Hypothalamus (tissue), 51 donors: ENCODE measurements at regions not wholly inside any gene's neighbourhood (a gene's known extent, or its start where the extent isn't known, plus 50 kb on each side); places are given as distances from the start of the nearest gene placed in this dataset.

ENCODE experiments used
- DNase-seq, 51 donors: peaks; one replicate each; lab custom pipeline; 2025; lab: John Stamatoyannopoulos, UW

DNA sequence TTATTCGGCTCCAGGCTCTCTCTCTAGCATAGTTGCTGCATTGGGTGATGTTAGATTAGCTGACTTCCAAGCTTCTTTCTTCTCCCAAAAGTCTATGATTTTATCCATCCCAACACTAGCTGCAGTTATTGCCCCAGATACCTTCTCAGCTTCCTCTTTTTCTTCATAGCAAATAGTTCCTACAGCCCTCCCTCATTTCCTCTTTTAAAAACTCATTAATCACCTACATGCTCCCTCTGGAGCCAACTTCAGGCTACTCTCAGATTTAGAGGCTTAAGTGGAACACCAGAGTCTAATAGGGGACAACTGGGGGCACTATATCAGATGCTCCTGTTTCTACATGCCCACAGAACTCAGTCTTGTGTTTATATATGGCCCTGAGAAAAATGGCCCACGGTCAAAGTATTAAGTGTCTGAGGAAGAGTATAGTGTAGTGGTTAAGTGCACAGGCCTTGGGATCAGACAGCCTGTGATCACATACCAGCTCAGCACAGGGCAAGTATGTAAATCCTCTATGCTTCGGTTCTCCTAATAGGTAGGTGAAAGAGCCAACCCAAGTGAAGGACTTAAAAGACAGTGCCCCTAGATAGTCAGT is 241.9 kb upstream of the SLC14A2 start:
- DNase-seq = no peak

DNA sequence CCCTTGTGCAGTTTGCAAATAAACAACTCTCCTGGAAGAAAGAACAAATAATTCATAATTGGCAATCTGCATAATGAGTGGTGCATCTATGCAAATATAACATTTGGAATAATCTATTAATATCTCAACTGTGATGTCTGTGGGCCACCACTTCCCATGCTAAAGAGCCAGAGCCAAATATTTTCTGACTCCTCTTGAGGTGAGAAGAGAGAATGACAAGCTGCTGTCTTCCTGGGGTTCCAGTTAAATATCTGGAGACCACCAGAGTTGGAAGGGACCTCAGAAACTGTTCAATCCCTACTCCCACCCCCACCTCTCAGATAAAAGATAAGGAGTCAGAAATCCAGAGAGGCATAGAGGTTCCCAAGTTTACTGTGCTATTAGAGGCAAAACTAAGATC is 241.0 kb upstream of the SLC14A2 start:
- no peak for DNase-seq

DNA sequence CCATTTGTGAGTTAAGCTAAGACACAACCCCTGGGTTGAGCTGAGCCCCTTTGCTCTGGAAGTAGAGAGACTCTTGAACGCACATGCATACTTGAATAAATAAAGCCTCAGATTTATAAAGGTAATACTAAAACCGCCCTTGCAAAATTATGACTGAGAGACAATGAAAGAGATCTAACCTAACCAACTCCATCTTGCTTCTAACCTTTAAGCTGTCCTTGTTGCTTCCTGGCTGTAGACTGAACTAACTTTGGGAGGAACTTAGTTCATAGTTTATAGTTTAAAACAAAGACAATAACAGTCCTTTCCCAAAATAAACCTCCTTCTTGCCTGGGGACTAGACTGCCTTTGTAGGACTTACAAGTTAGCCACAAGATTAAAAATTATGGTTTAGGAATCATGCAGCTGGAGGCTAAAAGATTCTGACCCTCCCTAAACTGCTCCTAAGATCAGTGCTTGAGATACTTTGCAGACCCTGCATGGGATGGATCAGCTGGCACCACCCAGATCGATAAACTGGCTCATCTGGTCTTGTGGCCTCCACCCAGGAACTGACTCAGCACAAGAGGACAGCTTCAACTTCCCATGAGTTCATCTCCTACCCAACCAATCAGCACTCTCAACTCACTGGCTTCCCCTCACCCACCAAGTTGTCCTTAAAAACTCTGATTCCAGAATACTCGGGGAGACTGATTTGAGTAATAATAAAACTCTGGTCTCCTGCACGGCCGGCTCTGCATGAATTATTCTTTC is 240.2 kb upstream of the SLC14A2 start:
- no peak for DNase-seq

DNA sequence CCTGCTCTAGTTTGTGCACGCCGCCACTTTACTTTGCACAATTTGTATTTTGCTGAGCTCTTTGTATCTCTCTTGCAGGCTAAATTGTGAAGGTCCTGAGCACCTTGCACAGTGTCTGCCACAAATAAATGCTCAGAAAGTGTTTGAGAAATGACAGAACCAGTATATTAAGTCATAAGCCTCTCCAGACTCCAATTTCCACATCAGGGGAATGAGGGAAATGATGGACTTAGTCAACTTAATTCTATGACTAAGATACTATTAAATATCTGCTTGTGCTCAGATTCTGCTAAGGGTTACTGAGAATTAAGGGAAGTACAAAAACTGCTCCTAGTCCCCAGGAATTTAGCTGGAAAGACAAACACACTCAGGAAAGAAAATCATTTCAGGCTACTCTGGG is 239.1 kb upstream of the SLC14A2 start:
- no peak for DNase-seq

DNA sequence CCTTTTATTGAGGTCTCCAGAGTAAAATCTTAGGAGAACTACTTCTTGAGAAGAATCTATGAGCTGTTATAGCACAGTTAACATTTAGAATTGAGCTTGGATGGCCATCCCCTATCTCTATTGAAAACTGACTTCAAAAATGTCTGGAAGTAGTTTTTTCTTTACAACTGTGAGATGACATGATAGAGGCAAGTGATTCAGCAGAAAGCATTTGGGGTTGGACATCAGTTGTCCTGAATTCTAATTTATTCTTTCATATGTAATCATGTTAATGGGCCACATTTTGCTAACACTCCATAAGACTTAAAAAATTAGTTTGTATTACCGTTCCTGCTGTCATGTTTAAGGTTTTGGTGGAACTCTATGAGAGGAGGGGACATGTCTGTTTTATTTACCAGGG is 237.0 kb upstream of the SLC14A2 start:
- DNase-seq = no peak

DNA sequence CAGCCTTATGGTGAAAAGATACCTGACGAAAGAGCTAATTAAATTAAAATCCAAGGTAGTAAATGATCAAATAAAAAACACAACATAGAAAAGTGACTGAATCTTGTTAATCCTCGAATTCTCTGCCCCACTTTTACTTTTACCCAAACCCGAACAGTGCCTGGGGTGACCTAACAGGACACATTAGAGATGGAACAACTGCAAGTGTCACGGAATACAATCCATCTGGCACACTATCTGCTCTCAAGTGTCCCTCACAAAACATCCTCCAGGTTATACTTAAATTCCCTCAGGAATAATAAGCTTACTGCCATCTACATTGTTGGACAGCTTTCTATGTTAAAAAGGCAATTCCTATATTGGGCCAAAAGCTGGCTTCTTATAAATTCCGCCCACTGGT is 236.3 kb upstream of the SLC14A2 start:
- no peak for DNase-seq

DNA sequence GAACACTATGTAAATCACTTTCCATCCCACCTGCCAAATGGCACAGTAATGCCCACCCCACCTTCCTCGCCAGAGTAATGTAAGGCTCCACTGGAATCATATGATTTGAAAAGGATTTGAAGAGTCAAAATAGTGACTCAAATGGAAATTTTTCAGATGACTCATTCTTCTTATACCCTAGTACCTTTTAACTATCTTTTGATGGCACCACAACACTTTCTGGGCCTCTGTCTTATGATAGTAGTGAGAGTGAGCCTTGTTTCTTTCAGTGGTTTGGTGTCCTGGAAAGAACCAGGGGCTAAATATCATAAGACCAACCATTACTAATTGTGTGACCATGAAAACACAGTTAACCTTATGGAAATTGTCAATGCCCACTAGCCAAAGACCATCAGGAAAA is 235.4 kb upstream of the SLC14A2 start:
- DNase-seq = no peak

DNA sequence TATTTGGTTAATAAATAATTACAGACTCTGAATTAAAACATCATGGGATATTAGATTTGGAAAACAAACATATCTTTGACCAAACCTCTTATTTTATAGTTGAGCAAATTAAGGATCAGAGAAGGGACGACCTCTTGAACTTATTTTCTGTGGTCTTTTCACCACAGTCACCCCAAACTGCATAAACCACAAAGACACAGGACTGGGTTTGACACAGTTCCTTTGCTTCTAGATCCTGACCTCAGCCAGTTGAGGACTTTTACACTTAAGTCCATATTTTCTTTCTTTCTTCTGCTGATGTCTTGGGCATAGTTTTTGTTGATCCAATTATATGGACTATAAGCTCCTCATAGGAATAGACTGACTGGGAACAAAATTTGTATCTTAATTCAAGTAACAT is 234.0 kb upstream of the SLC14A2 start:
- no peak for DNase-seq

DNA sequence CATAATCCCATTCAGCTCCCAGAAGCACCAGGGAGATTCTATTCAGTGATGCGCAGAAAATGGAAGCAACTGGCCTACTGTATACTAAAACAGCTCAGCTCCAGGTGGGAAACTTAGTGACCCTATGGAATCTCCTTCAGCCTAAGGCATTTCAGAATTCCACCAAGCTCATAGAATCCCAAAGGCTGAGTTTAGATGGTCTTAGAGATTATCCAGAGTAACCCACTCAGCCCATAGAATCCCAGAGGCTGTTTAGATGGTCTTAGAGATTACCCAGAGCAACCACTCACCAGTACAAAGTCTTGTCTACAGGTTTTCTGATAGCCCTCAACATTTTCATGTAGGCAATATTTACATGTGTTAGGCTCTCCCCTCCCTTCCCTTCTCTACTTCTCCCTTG is 232.0 kb upstream of the SLC14A2 start:
- no peak for DNase-seq

DNA sequence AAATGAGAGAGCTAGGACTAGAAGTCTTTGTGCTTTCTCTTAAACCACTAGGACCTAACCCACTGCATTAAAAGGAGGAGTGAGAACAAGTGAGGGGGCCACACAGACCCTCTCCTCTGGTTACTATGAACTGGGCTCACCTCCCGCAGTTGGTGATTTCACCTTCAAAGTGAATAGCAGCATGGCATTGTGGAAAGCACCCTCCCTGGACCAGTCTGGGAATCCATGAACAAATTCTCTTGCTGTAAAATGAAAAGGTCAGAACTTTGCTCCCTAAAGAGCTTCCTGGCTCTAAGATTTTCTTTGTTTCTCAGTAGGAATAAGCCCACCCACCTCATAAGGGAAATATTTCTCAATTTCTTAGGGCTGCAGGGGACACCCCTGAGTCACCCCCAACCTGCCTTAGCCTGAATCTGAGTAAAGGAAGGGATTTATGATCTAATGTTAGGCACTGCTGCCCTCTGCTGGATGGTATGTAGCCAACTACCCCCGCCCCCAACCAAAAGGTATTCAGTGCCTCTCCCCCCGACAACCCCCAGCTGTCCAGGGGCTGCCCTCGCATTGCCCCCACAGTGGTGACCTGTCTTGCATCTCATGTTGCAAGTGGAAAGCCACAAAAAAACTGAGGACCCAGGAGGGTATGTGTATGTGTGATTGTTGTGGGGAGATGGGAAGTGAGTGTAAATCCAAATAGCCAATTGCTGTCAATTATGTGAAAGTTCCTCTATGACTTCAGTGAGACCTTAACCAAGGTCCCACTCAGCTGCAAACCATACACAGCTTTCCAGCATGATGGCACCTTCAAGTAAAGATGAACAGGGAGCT is 230.9 kb upstream of the SLC14A2 start:
- peak in 33 of 51 donors; percentile 2 to 54 (median 21) for DNase-seq

DNA sequence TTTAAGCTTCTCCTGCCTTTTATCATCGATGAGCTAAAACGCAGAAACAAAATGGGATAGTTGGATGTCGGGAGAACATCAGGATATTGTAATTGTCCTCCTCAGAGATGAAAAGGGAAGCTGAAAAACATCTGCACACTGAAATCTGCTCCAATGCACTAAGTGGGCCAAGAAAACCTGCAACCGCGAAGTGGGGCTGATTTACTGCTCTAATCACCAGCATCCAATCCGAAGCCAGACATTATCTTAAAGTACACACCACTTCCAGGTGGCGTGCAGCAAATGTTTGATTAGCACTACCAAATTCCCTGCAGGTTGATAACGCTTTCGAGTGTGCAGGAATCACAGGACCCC is 230.3 kb upstream of the SLC14A2 start:
- no peak for DNase-seq

DNA sequence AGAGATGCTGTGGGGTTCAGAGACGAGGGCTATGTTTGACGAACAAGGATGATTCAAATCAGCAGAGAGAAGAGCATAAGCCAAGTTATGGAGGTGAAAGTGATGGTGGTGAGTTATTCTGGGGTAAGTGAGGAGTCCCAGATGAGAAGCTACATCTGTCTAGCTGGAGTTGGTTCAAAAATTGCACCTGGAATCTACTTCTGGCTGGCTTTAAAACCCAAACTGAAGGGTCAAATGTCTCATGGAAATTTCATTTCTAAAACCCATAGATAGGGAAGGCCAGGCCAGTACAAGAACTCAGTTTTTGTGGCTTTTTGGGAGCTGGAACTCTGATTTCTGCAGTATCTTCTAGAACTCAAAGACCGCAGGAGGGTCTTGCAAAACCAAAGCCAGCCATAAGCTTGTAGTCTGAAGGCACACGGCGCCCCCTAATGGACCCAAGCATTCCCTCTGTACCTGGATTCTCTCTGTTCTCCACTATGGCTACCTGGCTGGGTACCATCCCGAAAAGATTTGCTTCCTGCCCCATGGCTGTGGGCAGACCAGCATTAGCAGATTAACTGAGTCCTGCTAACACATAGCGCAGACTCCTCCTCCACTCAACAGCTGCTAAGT is 229.1 kb upstream of the SLC14A2 start:
- DNase-seq = peak in 6 of 51 donors; percentile 2 to 5 (median 2)

DNA sequence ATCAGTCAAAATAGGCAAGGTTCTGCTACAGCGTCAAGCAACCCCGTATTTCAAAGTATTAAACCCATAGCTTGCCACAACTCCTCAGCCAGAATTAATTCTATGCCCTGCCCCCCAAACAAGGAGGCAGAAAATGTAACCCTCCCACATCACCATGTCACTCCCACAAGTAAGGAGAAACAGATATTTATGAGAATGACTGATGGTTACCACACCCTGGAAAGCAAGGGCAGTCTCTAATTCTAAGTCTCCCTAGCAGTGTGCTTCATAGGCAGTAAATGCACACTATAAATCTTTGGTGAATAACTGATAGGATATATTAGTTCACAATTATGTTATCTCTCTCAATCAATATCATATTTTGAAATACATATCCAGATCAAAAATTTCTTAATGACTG is 228.0 kb upstream of the SLC14A2 start:
- DNase-seq = no peak

DNA sequence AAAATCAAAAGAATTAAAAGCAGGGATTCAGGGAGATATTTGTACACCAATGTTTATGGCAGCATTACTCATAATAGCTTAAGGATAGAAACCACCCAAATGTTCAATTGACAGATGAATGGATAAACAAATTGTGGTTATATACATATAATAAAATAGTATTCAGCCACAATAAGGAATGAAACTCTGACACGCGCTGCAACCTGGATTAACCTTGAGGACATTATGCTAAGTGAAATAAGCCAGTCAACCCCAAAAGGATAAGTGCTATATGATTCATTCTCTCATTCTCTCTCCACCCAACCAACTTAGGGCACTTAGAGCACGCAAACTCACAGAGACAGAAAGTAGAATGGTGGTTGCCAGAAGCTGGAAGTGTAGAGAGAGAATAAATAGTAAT is 216.8 kb upstream of the SLC14A2 start:
- no peak for DNase-seq

DNA sequence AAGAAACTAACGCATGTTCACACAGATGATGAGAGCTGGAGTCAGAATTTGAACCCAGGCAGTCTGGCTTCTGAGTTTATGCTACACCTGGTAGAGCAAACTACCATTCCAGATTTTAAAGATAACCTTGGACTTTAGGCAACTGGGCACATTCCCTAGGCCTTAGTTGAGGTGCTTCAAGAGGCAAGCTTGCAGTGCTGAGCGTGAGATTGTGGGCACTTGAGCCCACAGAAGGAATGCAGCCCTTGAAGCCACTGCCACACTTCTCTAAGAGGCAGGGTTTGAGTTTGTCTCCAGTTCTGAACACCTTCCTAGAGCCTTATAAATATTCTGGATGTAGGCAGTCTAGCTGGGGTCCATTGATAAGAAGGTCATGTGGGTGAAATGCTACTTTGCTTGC is 216.1 kb upstream of the SLC14A2 start:
- DNase-seq = no peak

DNA sequence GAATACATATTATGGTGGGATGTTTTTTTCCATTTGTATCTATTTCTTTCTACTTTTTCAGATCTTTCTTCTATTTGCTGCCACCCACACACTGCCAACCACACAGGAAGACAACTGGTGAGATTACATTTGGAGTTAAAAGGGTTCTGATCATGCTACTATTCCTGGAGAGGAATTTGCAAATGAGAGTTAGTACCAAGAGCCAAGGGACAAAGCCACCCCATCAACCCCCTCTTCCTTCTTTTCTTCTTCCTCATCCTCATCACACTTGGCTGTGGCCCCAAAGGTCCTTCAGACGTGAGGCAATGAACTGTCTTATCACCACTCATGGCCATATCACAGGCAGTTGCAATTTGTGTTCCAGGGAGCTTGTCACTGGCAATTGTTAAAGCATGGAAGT is 215.6 kb upstream of the SLC14A2 start:
- DNase-seq = no peak

DNA sequence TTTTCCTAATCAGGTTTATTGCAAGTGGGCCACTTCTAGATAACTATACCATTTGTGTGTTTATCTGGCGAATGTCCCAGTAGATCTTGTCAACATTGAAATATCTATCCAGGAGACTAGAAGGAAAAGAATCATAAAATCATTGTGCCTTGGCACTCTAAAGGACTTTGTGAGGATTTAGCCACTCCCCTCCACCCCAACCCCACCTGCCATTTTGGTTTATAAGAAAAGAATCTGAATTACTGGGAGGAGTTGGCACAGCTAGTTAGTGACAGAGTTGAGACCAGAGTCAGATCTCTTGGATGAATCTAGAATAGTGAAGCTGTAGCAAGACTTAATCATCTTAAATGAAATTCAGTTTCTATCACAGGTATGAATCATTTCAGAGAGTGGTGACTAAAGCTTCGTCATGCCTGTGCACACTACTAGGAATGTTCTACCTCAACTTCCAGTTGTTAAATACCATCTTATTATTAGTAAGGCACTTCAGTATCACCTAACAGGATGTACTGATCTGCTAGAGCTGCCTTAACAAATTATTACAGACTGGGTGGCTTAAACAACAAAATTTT is 212.7 kb upstream of the SLC14A2 start:
- peak in 1 of 51 donors; percentile 5 for DNase-seq

DNA sequence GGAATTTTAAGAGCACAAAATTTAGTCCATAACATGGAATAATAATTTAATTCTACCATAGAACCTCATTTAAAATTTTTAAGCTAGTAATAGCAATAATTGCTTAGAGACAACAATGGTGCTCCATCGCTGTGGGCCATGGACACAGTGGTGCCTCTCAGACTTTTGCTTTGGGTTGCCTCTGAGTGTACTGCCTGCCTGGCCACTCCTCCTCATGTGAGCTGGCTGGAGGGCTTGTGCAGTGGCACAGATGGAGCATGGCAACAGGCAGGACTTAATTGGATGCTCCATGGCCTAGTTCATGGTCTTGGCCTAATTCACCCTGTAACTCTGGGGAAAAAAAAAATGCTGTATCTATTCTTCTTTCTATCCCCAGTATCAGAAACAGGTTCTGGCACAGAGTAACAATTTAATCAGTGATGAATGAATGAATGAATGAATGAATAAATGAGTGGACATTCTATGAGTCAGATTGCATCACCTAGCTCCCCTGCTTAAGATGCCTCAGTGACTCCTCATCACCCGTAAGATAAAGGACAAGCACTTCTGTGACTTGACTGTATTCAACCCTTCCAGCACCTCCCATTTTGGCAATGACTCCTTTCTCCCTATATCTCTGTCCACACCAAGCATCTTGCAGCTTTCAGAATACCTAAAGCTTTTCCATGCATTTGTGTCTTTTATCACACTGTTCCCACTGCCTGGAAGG is 211.8 kb upstream of the SLC14A2 start:
- DNase-seq = no peak

DNA sequence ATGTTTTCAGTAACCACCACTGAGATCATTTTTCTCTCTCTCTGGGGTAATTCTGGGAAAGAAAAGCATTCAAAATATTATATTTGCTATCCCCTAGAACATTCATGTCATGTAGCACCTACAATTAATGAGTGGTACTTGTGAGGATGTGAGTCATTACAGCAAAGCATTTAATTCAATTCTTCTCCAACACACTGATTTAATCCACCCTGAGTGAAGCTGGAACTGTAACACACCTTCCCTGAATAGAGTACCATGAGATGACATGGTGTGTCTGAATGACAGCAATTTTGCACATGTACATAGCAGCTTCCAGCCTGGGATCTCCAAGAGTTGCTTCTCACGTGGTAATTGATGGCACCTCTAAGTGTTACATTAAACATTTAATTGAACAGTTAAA is 207.1 kb upstream of the SLC14A2 start:
- no peak for DNase-seq

DNA sequence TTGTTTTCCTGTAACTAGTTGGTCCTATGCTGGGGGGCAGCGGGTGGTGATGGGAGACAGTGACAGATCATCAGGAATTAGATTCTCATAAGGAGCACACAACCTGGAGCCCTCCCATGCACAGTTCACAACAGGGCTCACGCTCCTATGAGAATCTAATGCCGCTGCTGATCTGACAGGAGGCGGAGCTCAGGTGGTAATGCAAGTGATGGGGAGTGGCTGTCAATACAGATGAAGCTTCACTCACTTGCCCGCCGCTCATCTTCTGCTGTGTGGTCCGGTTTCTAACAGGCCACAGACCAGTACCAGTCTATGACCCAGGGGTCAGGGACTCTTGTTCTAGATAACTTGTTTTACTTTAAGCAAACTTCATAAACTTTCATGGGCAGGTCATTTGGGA is 205.3 kb upstream of the SLC14A2 start:
- no peak for DNase-seq

DNA sequence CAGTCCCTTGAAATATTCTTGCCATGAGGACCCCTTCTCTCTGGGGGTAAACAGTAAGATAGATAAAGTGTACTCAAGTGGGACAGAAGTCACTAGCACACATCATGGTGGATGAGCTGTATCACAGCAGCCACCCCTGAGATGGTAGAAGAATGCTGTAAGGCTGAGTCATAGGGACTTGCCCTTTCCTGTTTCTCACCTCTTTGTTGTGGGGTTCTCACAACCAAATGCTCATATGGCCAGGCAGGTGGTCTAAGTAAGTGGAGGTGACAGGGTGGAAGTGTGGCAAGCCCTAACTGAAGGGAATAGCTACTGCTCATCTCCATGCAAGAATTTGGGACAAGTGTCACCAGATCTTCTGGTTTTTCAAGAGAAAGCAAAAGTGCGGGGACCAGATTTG is 202.7 kb upstream of the SLC14A2 start:
- no peak for DNase-seq
